ENCODE measurements at regions not wholly inside any gene's neighbourhood (a gene's known extent, or its start where the extent isn't known, plus 50 kb on each side); places are given as distances from the start of the nearest gene placed in this dataset.

DNA sequence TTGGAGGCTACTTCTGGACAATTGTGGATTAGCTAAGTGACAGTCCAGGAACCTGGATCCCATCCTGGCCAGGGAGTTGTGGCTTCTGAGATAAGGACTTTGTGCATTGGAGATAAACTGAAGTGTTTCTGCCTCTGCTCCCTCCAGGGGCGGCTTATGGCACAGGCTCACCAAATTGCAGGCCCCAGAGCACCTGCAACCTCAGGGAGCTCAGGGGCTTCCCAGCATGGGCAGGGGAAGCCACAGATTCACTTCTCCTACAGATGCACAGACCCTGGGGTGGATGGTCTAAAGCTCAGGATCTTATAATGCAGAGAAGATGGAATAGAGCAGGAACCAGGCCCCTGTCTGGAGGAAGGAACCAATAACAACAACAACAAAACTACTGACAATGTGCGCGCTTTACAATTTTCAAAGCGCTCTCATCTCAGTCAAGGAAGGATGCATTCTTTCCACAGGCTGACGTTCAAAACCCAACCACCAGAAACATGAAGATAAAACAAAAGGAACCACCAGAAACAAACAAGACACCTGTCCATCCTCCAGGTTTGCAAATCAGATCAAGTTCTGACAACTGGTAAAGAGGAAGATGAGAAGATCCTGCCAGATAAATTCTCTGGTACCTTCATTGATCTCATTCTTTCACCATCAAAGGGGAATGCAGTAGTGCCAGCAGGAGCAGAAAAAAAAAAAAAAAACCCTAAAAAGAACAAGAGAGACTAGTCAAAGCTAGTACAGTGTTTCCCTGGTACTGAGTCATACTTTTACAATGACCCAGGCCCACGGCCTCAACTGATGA lies 121.0 kb upstream of the IRF2BP2 start:
- no peak overlapping the region for H3K27ac ChIP-seq
- no peak for DNase-seq (ENCODE audit: low spot score)
- no peak overlapping the region for H3K4me3 ChIP-seq
- TF ChIP-seq CTCF (IDR thresholded peaks at IDR 0.05) = no peak

DNA sequence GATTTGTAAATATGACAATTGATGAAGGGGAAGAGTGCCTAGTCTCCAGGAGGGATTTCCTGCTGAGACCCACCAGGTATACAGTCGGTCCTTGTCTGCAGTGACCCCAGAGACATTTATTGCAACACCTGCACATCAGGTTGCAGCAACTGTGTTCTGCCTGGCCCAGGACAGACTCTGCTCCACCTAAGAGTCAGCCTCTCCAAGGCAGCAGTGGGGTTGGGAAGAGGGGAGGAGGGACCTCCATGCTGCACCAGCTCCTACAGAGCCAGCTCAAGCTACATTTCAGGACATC lies 120.4 kb upstream of the IRF2BP2 start:
- no peak for DNase-seq (ENCODE audit: low spot score)
- no peak overlapping the region for H3K4me3 ChIP-seq
- TF ChIP-seq CTCF (IDR thresholded peaks at IDR 0.05) = no peak
- no peak overlapping the region for H3K27ac ChIP-seq

GRCh38 chr1:234729561-234730474 lies 119.8 kb upstream of the IRF2BP2 start:
- Histone ChIP-seq H3K4me3 (no peak overlapping the region), H3K27ac (no peak overlapping the region)
- DNase-seq (ENCODE audit: low spot score) = no peak
- TF ChIP-seq CTCF (IDR thresholded peaks at IDR 0.05) = no peak

DNA sequence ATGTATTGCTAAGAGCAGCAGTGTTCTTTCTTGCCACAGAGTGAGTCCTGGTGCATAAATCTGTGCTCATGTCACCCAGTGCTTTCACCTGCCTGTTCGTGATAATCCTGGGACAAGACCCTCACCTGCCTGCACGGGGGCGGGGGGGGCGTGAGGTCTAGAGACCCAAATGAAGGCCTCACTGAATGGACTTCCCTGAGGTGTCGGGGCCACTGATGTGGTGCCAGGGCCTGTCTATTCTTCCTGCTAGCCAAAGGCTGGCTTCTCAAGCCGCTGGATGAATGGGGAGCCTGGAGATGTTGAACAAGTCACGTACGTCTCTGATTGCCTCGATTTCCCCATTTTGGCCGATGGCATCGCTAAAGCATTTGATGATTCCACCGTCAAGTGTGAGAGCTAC lies 118.8 kb upstream of the IRF2BP2 start:
- no peak overlapping the region for H3K4me3 ChIP-seq
- TF ChIP-seq CTCF (IDR thresholded peaks at IDR 0.05) = no peak
- no peak for DNase-seq (ENCODE audit: low spot score)
- H3K27ac ChIP-seq = peak overlapping the region in 1 of 2 donors; percentile 40

- no peak for DNase-seq (ENCODE audit: low spot score)
- TF ChIP-seq CTCF (IDR thresholded peaks at IDR 0.05) = no peak
- Histone ChIP-seq H3K4me3 (no peak overlapping the region), H3K27ac (peak overlapping the region; percentile 95 to 97)
These were observed 117.3 kb upstream of the IRF2BP2 start for GRCh38 chr1:234727018-234727940.

- H3K27ac ChIP-seq = peak overlapping the region; percentile 95 to 97
- no peak for TF ChIP-seq CTCF (IDR thresholded peaks at IDR 0.05)
- no peak overlapping the region for H3K4me3 ChIP-seq
- DNase-seq (ENCODE audit: low spot score) = peak; percentile 74
These were observed 116.5 kb upstream of the IRF2BP2 start for GRCh38 chr1:234726359-234726943.
